Erythroblast (primary cell): ENCODE measurements at regions not wholly inside any gene's neighbourhood (a gene's known extent, or its start where the extent isn't known, plus 50 kb on each side); places are given as distances from the start of the nearest gene placed in this dataset.

Experiments
- DNase-seq, 2 experiments: peaks; one replicate each; lab custom pipeline; 2025; lab: John Stamatoyannopoulos, UW
- GATA1 ChIP-seq: IDR thresholded peaks from 2 replicates; pipeline ENCODE4 v1.6.1; 2011; ENCODE audit warnings: low read depth, mild to moderate bottlenecking, control low read depth, low read length, moderate library complexity
- POLR2A ChIP-seq: IDR thresholded peaks from 2 replicates; pipeline ENCODE4 v1.6.1; 2011; ENCODE audit warnings: mild to moderate bottlenecking, low read length

GRCh38 chrX:84909151-84909550 is 94.5 kb upstream of the APOOL start:
- no peak for DNase-seq
- TF ChIP-seq POLR2A: no peak
- no peak for TF ChIP-seq GATA1

GRCh38 chrX:84924624-84925023 is 79.1 kb upstream of the APOOL start:
- no peak for TF ChIP-seq POLR2A
- no peak for TF ChIP-seq GATA1
- DNase-seq: no peak

DNA sequence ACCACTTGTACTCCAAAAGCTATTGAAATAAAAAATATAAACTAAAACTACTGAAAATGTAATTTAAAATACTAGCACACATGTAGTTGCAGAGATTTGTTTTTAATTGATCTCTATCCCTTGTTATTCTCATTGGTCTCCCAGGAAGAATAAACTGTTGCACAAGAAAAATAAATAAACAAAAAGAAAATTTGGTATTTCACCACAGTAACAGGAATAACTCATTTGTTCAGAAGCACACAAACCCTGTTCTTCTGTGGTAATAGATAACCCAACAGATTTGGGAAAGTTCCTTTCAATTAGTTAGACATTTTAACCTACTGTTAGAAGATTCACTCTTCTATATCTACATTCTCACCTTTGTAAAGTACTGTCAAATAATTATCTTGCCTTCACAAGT is 70.9 kb upstream of the APOOL start:
- TF ChIP-seq POLR2A: no peak
- TF ChIP-seq GATA1: no peak
- no peak for DNase-seq

- TF ChIP-seq GATA1 (no peak), POLR2A (no peak)
- no peak for DNase-seq
Observed at GRCh38 chrX:84933956-84934556, 69.6 kb upstream of the APOOL start.
